ENCODE measurements at regions not wholly inside any gene's neighbourhood (a gene's known extent, or its start where the extent isn't known, plus 50 kb on each side); places are given as distances from the start of the nearest gene placed in this dataset.

- TF ChIP-seq GATA3 (IDR thresholded peaks at IDR 0.05; ENCODE audit: low read depth, low read length) (no peak), GATA2 (IDR thresholded peaks at IDR 0.05; ENCODE audit: low read depth, low read length) (no peak)
Measured at GRCh38 chr6:170135461-170135820, 155.4 kb downstream of the DLL1 start.
